Fibroblast of lung (primary cell): ENCODE measurements at regions not wholly inside any gene's neighbourhood (a gene's known extent, or its start where the extent isn't known, plus 50 kb on each side); places are given as distances from the start of the nearest gene placed in this dataset.

Experiments
- CTCF ChIP-seq, 2 donors: IDR thresholded peaks in 1 of 2; conservative IDR thresholded peaks in 1 of 2; 1 replicate in 1 of 2; 2 replicates in 1 of 2; pipeline ENCODE4 v1.5.1; 2011 to 2012; ENCODE audit warnings: low read length in 2 of 2, control low read depth in 1 of 2, inconsistent platforms in 1 of 2, low read depth in 1 of 2, mild to moderate bottlenecking in 1 of 2
- EZH2 ChIP-seq: IDR thresholded peaks from 2 replicates; pipeline ENCODE4 v1.5.1; 2012; ENCODE audit warnings: low read length, control low read depth, mild to moderate bottlenecking; ENCODE audit errors: missing control alignments

GRCh38 chr16:60331168-60331567 lies 1597.1 kb upstream of the GOT2 start:
- TF ChIP-seq CTCF (conservative IDR thresholded peaks at IDR 0.05 in 1 of 2, IDR thresholded peaks at IDR 0.05 in 1 of 2; ENCODE audit: low read depth in 1 of 2, low read length in 2 of 2): no peak
- TF ChIP-seq EZH2: no peak
